ENCODE measurements at regions not wholly inside any gene's neighbourhood (a gene's known extent, or its start where the extent isn't known, plus 50 kb on each side); places are given as distances from the start of the nearest gene placed in this dataset.

DNA sequence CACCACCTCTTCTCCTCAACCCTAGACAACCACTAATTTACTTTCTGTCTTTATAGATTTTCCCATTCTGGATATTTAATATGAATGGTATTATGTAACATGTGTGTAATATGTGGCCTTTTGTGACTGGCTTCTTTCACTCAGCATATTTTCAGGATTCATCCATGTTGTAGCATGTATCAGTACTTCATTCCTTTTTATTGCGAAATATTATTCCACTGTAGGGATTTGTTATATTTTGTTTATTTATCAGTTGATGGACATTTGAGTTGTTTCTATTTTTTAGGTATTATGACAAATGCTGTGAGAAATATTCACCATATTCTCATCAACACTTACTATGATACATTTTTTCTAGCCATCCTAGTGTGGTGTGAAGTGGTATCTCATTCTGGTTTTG lies 138.8 kb upstream of the DLGAP1 start:
- no peak for DNase-seq (ENCODE audit: low spot score in 2 of 2, unreplicated experiment in 2 of 2)
- no peak overlapping the region for H3K4me3 Mint-ChIP-seq
- no peak for TF ChIP-seq CTCF (IDR thresholded peaks at IDR 0.05; ENCODE audit: unreplicated experiment)
- no peaks in the 10 kb centered on the region for H3K36me3 Mint-ChIP-seq
- no peaks in the 10 kb centered on the region for H3K9me3 Mint-ChIP-seq
- H3K27ac Mint-ChIP-seq: no peak overlapping the region
- no peaks in the 10 kb centered on the region for H3K4me1 Mint-ChIP-seq
- H3K27me3 Mint-ChIP-seq (ENCODE audit: low read depth): no peaks in the 10 kb centered on the region

DNA sequence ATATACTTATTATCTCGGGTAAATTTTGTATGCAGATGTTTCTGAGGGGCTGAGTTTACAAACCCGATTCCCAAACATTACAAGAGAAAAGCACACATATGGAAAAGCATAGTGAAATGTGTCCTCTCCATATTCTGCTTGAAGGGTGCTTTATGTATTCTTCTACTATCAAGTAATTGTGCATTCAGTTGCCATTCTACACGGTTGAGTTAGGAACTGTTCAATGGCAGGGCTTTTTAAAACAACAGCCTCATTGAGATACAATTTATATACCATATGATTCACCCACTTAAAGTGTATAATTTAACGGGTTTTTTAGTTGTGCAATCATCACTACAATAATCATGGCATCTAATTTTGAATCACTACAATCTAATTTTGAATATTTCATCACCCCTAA lies 138.4 kb upstream of the DLGAP1 start:
- TF ChIP-seq CTCF (IDR thresholded peaks at IDR 0.05; ENCODE audit: unreplicated experiment): no peak
- no peaks in the 10 kb centered on the region for H3K4me1 Mint-ChIP-seq

GRCh38 chr18:4589056-4589800 lies 134.1 kb upstream of the DLGAP1 start:
- no peaks in the 10 kb centered on the region for H3K27me3 Mint-ChIP-seq (ENCODE audit: low read depth)
- H3K4me1 Mint-ChIP-seq: no peaks in the 10 kb centered on the region
- DNase-seq (ENCODE audit: low spot score in 2 of 2, unreplicated experiment in 2 of 2): no peak
- no peak for TF ChIP-seq CTCF (IDR thresholded peaks at IDR 0.05; ENCODE audit: unreplicated experiment)
- H3K4me3 Mint-ChIP-seq: no peak overlapping the region
- H3K27ac Mint-ChIP-seq: no peak overlapping the region
- no peaks in the 10 kb centered on the region for H3K36me3 Mint-ChIP-seq
- no peaks in the 10 kb centered on the region for H3K9me3 Mint-ChIP-seq

More for the DNA sequence above, 138.4 kb upstream of the DLGAP1 start:
- H3K9me3 Mint-ChIP-seq: no peaks in the 10 kb centered on the region
- H3K4me3 Mint-ChIP-seq: no peak overlapping the region
- DNase-seq (ENCODE audit: low spot score in 2 of 2, unreplicated experiment in 2 of 2): no peak
- H3K36me3 Mint-ChIP-seq: no peaks in the 10 kb centered on the region
- no peak overlapping the region for H3K27ac Mint-ChIP-seq
- H3K27me3 Mint-ChIP-seq (ENCODE audit: low read depth): no peaks in the 10 kb centered on the region

- Mint-ChIP-seq H3K27me3 (ENCODE audit: low read depth) (no peaks in the 10 kb centered on the region), H3K4me1 (no peaks in the 10 kb centered on the region), H3K27ac (no peak overlapping the region), H3K36me3 (no peaks in the 10 kb centered on the region), H3K9me3 (no peaks in the 10 kb centered on the region), H3K4me3 (no peak overlapping the region)
- DNase-seq (ENCODE audit: low spot score in 2 of 2, unreplicated experiment in 2 of 2): no peak
- TF ChIP-seq CTCF (IDR thresholded peaks at IDR 0.05; ENCODE audit: unreplicated experiment): no peak
Observed at GRCh38 chr18:4587204-4587603, 132.1 kb upstream of the DLGAP1 start.

DNA sequence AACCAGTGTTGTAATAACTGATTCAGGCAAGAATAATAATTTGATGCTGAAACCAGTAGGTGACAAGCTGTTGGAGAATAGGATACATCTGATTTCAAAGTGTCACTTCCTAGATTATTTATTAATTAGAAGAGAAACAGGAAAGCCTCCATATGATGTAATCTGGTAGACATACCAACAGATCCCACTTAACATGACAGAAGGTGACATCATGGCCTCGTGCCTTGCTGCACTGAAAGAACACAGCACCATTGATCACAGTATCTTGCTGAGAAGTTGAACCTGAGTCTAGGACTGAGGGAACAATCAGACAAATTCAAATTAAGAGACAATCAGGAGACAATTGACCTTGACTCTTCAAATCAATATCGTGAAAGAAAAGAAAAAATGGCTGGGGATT lies 131.6 kb upstream of the DLGAP1 start:
- no peak overlapping the region for H3K4me3 Mint-ChIP-seq
- H3K4me1 Mint-ChIP-seq: no peaks in the 10 kb centered on the region
- H3K27me3 Mint-ChIP-seq (ENCODE audit: low read depth): no peaks in the 10 kb centered on the region
- no peak for TF ChIP-seq CTCF (IDR thresholded peaks at IDR 0.05; ENCODE audit: unreplicated experiment)
- no peaks in the 10 kb centered on the region for H3K9me3 Mint-ChIP-seq
- no peak overlapping the region for H3K27ac Mint-ChIP-seq
- no peak for DNase-seq (ENCODE audit: low spot score in 2 of 2, unreplicated experiment in 2 of 2)
- no peaks in the 10 kb centered on the region for H3K36me3 Mint-ChIP-seq
